Endodermal cell (in vitro differentiated cells): ENCODE measurements at regions not wholly inside any gene's neighbourhood (a gene's known extent, or its start where the extent isn't known, plus 50 kb on each side); places are given as distances from the start of the nearest gene placed in this dataset.
A peak's percentile ranks its signal among the peaks of the same experiment; 100 is the strongest.

ENCODE experiments used
- DNase-seq: peaks from one replicate; pipeline ENCODE4 v3.0.0-alpha.2; 2017
- H3K27ac ChIP-seq: 2 replicates; pipeline ENCODE4 v1.5.1; 2013; ENCODE audit warnings: mild to moderate bottlenecking, low read depth, low read length, moderate library complexity
- H3K27me3 ChIP-seq: 2 replicates; pipeline ENCODE4 v1.6.1; 2013; ENCODE audit warnings: mild to moderate bottlenecking, low read length, moderate library complexity; ENCODE audit not compliant: insufficient read depth, control insufficient read depth, poor library complexity, severe bottlenecking
- H3K36me3 ChIP-seq: 2 replicates; pipeline ENCODE4 v1.7.0; 2013; ENCODE audit warnings: mild to moderate bottlenecking, low read length, moderate library complexity; ENCODE audit not compliant: control insufficient read depth, insufficient read depth
- H3K4me1 ChIP-seq: one replicate; pipeline ENCODE4 v1.7.0; 2013; ENCODE audit warnings: low read length; ENCODE audit not compliant: control insufficient read depth, insufficient read depth
- H3K4me3 ChIP-seq: 2 replicates; pipeline ENCODE4 v1.5.1; 2013; ENCODE audit warnings: mild to moderate bottlenecking, low read length, moderate library complexity
- H3K9ac ChIP-seq: 2 replicates; pipeline ENCODE4 v1.6.1; 2013; ENCODE audit warnings: mild to moderate bottlenecking, low read length, moderate library complexity; ENCODE audit not compliant: poor library complexity, severe bottlenecking; ENCODE audit errors: extremely low read depth
- H3K9me3 ChIP-seq: 2 replicates; pipeline ENCODE4 v1.6.1; 2013; ENCODE audit warnings: mild to moderate bottlenecking, low read length, moderate library complexity; ENCODE audit not compliant: control insufficient read depth
- H3K27ac Mint-ChIP-seq: 2 replicates; pipeline ENCODE4 v1.8.0; 2020; ENCODE audit warnings: mixed read lengths
- H3K27me3 Mint-ChIP-seq: 2 replicates; pipeline ENCODE4 v1.8.0; 2021; ENCODE audit warnings: mild to moderate bottlenecking, mixed read lengths; ENCODE audit not compliant: insufficient read depth
- H3K36me3 Mint-ChIP-seq: 2 replicates; pipeline ENCODE4 v1.8.0; 2020; ENCODE audit warnings: low read depth, mixed read lengths
- H3K4me1 Mint-ChIP-seq: 2 replicates; pipeline ENCODE4 v1.8.0; 2020; ENCODE audit warnings: mixed read lengths
- H3K4me3 Mint-ChIP-seq: 2 replicates; pipeline ENCODE4 v1.8.0; 2020; ENCODE audit warnings: mild to moderate bottlenecking, moderate library complexity, mixed read lengths
- H3K9me3 Mint-ChIP-seq: 2 replicates; pipeline ENCODE4 v1.8.0; 2020; ENCODE audit warnings: mild to moderate bottlenecking, mixed read lengths
- CTCF ChIP-seq: fragments of 200-600 bp; sonication (generic); conservative IDR thresholded peaks from 2 replicates; pipeline ENCODE4 v1.5.0; 2021; ENCODE audit warnings: antibody characterized with exemption, mild to moderate bottlenecking
- WGBS, 2 experiments: methylation state at CpG; one replicate each; pipeline versions ENCODE4 v1.1.5 to v1.1.7; 2013; ENCODE audit warnings: missing lambda C conversion rate in 2 of 2, mixed read lengths in 1 of 2; ENCODE audit not compliant: insufficient coverage in 1 of 2, insufficient read length in 1 of 2; 5-methylcytosine and 5-hydroxymethylcytosine counted together

- H3K4me1 Mint-ChIP-seq = peaks cover 27% of the 10 kb centered on the region
Observed at GRCh38 chr6:47109281-47109680, 67.1 kb upstream of the ADGRF1 start.

GRCh38 chr6:47106721-47107197, 64.6 kb upstream of the ADGRF1 start:
- Mint-ChIP-seq H3K36me3 (no peaks in the 10 kb centered on the region), H3K9me3 (no peaks in the 10 kb centered on the region), H3K27me3 (no peaks in the 10 kb centered on the region), H3K27ac (peak overlapping the region; percentile 45), H3K4me3 (no peak overlapping the region), H3K4me1 (peaks cover 23% of the 10 kb centered on the region)
- no peaks in the 10 kb centered on the region for H3K9me3 ChIP-seq
- H3K9ac ChIP-seq = peak overlapping the region; percentile 26
- peaks cover 4% of the 10 kb centered on the region for H3K4me1 ChIP-seq
- H3K27ac ChIP-seq = no peak overlapping the region
- 82 to 89% methylated on average over 2 to 3 of the region's 3 CpGs for whole genome bisulfite sequencing, 2 experiments
- no peak for TF ChIP-seq CTCF
- H3K27me3 ChIP-seq = no peaks in the 10 kb centered on the region
- no peaks in the 10 kb centered on the region for H3K36me3 ChIP-seq
- H3K4me3 ChIP-seq = no peak overlapping the region
- peak; percentile 77 for DNase-seq

More at GRCh38 chr6:47109281-47109680, 67.1 kb upstream of the ADGRF1 start:
- Histone ChIP-seq H3K4me1 (peaks cover 4% of the 10 kb centered on the region), H3K27me3 (no peaks in the 10 kb centered on the region), H3K9ac (no peak overlapping the region), H3K4me3 (no peak overlapping the region), H3K36me3 (no peaks in the 10 kb centered on the region), H3K27ac (no peak overlapping the region), H3K9me3 (no peaks in the 10 kb centered on the region)
- Mint-ChIP-seq H3K27ac (no peak overlapping the region), H3K9me3 (no peaks in the 10 kb centered on the region), H3K27me3 (no peaks in the 10 kb centered on the region), H3K4me3 (no peak overlapping the region), H3K36me3 (no peaks in the 10 kb centered on the region)
- no peak for DNase-seq
- TF ChIP-seq CTCF = no peak
- 62% methylated on average over 1 of the region's 2 CpGs; no CpG with 5 or more reads in 1 of the 2 experiments for WGBS, 2 experiments

- H3K4me3 Mint-ChIP-seq = no peak overlapping the region
- 41 to 56% methylated on average over 3 of the region's 3 CpGs for WGBS, 2 experiments
- H3K27ac Mint-ChIP-seq = no peak overlapping the region
- Histone ChIP-seq H3K27ac (peak overlapping the region; percentile 46), H3K36me3 (no peaks in the 10 kb centered on the region), H3K27me3 (no peaks in the 10 kb centered on the region), H3K4me1 (peaks cover 4% of the 10 kb centered on the region), H3K9ac (peak overlapping the region; percentile 26), H3K9me3 (no peaks in the 10 kb centered on the region), H3K4me3 (peak overlapping the region; percentile 44)
- DNase-seq = no peak
- no peaks in the 10 kb centered on the region for H3K36me3 Mint-ChIP-seq
- peaks cover 18% of the 10 kb centered on the region for H3K4me1 Mint-ChIP-seq
- no peaks in the 10 kb centered on the region for H3K27me3 Mint-ChIP-seq
- H3K9me3 Mint-ChIP-seq = no peaks in the 10 kb centered on the region
- TF ChIP-seq CTCF = no peak
Observed at GRCh38 chr6:47106216-47106615, 64.1 kb upstream of the ADGRF1 start.
